ENCODE measurements at regions not wholly inside any gene's neighbourhood (a gene's known extent, or its start where the extent isn't known, plus 50 kb on each side); places are given as distances from the start of the nearest gene placed in this dataset.

- no peaks in the 10 kb centered on the region for H3K4me1 Mint-ChIP-seq (ENCODE audit: low read depth)
- no peak overlapping the region for H3K27ac Mint-ChIP-seq
- H3K9me3 Mint-ChIP-seq = peaks cover 35% of the 10 kb centered on the region
- no peaks in the 10 kb centered on the region for H3K27me3 Mint-ChIP-seq (ENCODE audit: insufficient read depth)
- DNase-seq = no peak
- H3K4me3 Mint-ChIP-seq = no peak overlapping the region
- TF ChIP-seq CTCF (IDR thresholded peaks at IDR 0.05) = no peak
- H3K36me3 Mint-ChIP-seq (ENCODE audit: low read depth) = no peaks in the 10 kb centered on the region
Measured at GRCh38 chr13:87533776-87534175, 137.4 kb upstream of the SLITRK5 start.

- no peaks in the 10 kb centered on the region for H3K27me3 Mint-ChIP-seq (ENCODE audit: insufficient read depth)
- H3K9me3 Mint-ChIP-seq = peaks cover 28% of the 10 kb centered on the region
- no peaks in the 10 kb centered on the region for H3K36me3 Mint-ChIP-seq (ENCODE audit: low read depth)
- TF ChIP-seq CTCF (IDR thresholded peaks at IDR 0.05) = no peak
- no peak overlapping the region for H3K4me3 Mint-ChIP-seq
- H3K4me1 Mint-ChIP-seq (ENCODE audit: low read depth) = no peaks in the 10 kb centered on the region
- H3K27ac Mint-ChIP-seq = no peak overlapping the region
- DNase-seq = no peak
Measured at GRCh38 chr13:87535911-87536310, 135.3 kb upstream of the SLITRK5 start.

DNA sequence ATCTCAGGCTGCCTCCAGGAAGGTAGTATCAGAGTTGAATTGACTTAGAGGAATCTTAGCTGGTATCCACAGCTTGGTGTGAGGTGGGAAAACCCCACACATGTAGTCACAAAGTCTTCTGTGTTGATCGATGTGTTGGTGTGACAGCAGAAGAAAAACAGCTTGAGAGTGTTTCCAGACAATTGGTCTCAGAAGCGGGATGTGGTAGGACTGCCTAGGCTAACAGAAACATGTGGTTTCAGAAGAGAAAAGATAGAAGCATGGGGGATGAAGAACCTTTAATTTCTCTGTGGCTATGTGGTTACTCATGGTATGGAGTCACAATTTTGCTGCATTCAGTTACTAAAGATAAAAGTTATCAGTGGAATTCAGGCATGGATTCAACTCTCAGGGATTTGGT lies 134.7 kb upstream of the SLITRK5 start:
- Mint-ChIP-seq H3K27me3 (ENCODE audit: insufficient read depth) (no peaks in the 10 kb centered on the region), H3K27ac (no peak overlapping the region), H3K4me3 (no peak overlapping the region), H3K36me3 (ENCODE audit: low read depth) (no peaks in the 10 kb centered on the region), H3K4me1 (ENCODE audit: low read depth) (no peaks in the 10 kb centered on the region), H3K9me3 (peaks cover 24% of the 10 kb centered on the region; the same call in 1 of the 2 replicates)
- no peak for DNase-seq
- no peak for TF ChIP-seq CTCF (IDR thresholded peaks at IDR 0.05)

GRCh38 chr13:87536899-87537298 lies 134.3 kb upstream of the SLITRK5 start:
- Mint-ChIP-seq H3K4me3 (no peak overlapping the region), H3K36me3 (ENCODE audit: low read depth) (no peaks in the 10 kb centered on the region), H3K9me3 (peaks cover 24% of the 10 kb centered on the region; the same call in 1 of the 2 replicates)

DNA sequence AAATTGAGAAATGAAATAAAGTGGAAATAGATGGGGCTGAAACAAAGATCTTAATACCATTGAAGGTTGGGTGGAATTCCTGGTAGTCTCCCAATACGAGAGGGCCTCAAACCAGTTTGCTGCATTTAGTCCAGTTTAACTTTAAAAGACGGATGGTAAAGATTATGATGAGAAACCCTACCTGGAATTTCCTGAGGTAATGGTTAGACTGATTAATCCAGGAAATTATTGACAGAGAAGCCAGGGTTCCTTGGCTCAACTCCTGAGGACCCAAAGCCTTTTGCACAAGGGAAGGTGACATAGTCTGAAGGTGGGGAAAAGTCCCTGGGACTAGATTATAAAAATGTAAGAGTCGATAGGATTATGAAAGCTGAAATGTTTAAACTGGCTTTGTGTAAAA lies 133.2 kb upstream of the SLITRK5 start:
- H3K9me3 Mint-ChIP-seq = peaks cover 24% of the 10 kb centered on the region; the same call in 1 of the 2 replicates
- H3K27ac Mint-ChIP-seq = no peak overlapping the region
- H3K36me3 Mint-ChIP-seq (ENCODE audit: low read depth) = no peaks in the 10 kb centered on the region
- TF ChIP-seq CTCF (IDR thresholded peaks at IDR 0.05) = no peak
- H3K27me3 Mint-ChIP-seq (ENCODE audit: insufficient read depth) = no peaks in the 10 kb centered on the region
- no peak overlapping the region for H3K4me3 Mint-ChIP-seq
- H3K4me1 Mint-ChIP-seq (ENCODE audit: low read depth) = no peaks in the 10 kb centered on the region
- DNase-seq = no peak

More at GRCh38 chr13:87536899-87537298, 134.3 kb upstream of the SLITRK5 start:
- DNase-seq = no peak
- Mint-ChIP-seq H3K4me1 (ENCODE audit: low read depth) (no peaks in the 10 kb centered on the region), H3K27ac (no peak overlapping the region), H3K27me3 (ENCODE audit: insufficient read depth) (no peaks in the 10 kb centered on the region)
- TF ChIP-seq CTCF (IDR thresholded peaks at IDR 0.05) = no peak
